HepG2 (cell line): ENCODE measurements at regions not wholly inside any gene's neighbourhood (a gene's known extent, or its start where the extent isn't known, plus 50 kb on each side); places are given as distances from the start of the nearest gene placed in this dataset.

Experiments used
- ATAC-seq: fragments of 200-7000 bp; cut with Tn5 transposase; 3 replicates; pipeline ENCODE4 v1.9.1; 2020; ENCODE audit warnings: mild to moderate bottlenecking, moderate library complexity
- BruUV-seq: library from RNA; stranded (reverse); fragments of 400-500 nt; replicated peaks from 2 replicates; lab custom pipeline; 2021; lab: Mats Ljungman, UMichigan
- CTCF ChIA-PET: fragments of 300-600 bp; formaldehyde crosslinking; extraction: SDS; loops from one replicate; lab custom pipeline; 2021; ENCODE audit warnings: low total read pairs, inconsistent platforms, low intra/inter-chr PET ratio; lab: Yijun Ruan, JAX
- POLR2A ChIA-PET: fragments of 350-600 bp; sonication (Branson Sonifier 250); formaldehyde crosslinking; loops from one replicate; lab custom pipeline; 2020; ENCODE audit warnings: antibody characterized with exemption, inconsistent platforms; lab: Yijun Ruan, JAX
- DNase-seq: peaks from one replicate; pipeline ENCODE4 v3.0.0-alpha.2; 2015; ENCODE audit warnings: low spot score
- FAIRE-seq: peaks from 3 replicates; lab custom pipeline; 2011; peaks lifted over from hg19 to GRCh38; lab: Jason Lieb, UNC
- H2AFZ ChIP-seq: one replicate; pipeline ENCODE4 v1.6.1; 2011; ENCODE audit warnings: low read length, inconsistent platforms
- H3K27ac ChIP-seq: fragments of 300-600 bp; 3 replicates; pipeline ENCODE4 v1.8.0; 2011; ENCODE audit warnings: mixed run types, mild to moderate bottlenecking, mixed read lengths, low read length, inconsistent platforms; ENCODE audit not compliant: insufficient read depth; ENCODE audit errors: extremely low read length
- H3K27me3 ChIP-seq, 2 experiments: fragments of 200-600 bp in 1 of 2; 2 replicates in 1 of 2; 3 replicates in 1 of 2; pipeline versions ENCODE4 v1.6.0 to v1.8.0; 2011; ENCODE audit warnings: low read length in 2 of 2, mild to moderate bottlenecking in 2 of 2, moderate library complexity in 2 of 2, inconsistent platforms in 1 of 2; ENCODE audit not compliant: insufficient read depth in 2 of 2, control insufficient read depth in 1 of 2
- H3K36me3 ChIP-seq, 2 experiments: fragments of 200-600 bp in 1 of 2; replicated peaks in 1 of 2; 2 replicates in 1 of 2; 3 replicates in 1 of 2; pipeline versions ENCODE4 v1.5.1 to v1.8.0; 2011; ENCODE audit warnings: low read length in 2 of 2, inconsistent platforms in 1 of 2; ENCODE audit not compliant: insufficient read depth in 2 of 2, control insufficient read depth in 1 of 2
- H3K4me1 ChIP-seq: 2 replicates; pipeline ENCODE4 v1.5.1; 2012; ENCODE audit warnings: low read length, inconsistent platforms; ENCODE audit not compliant: insufficient read depth
- H3K4me2 ChIP-seq: 2 replicates; pipeline ENCODE4 v1.6.0; 2011; ENCODE audit warnings: low read depth, low read length, inconsistent platforms
- H3K4me3 ChIP-seq, 3 experiments: fragments of 200-600 bp in 1 of 3; sonication (generic), shearing (Covaris generic) in 1 of 3; replicated peaks in 1 of 3; 2 replicates each; pipeline ENCODE4 v1.5.1; 2011 to 2016; ENCODE audit warnings: low read length in 3 of 3, inconsistent platforms in 2 of 3, low read depth in 2 of 3, mild to moderate bottlenecking in 2 of 3, control low read depth in 1 of 3, mixed read lengths in 1 of 3; ENCODE audit not compliant: insufficient read depth in 1 of 3
- H3K79me2 ChIP-seq: one replicate; pipeline ENCODE4 v1.6.1; 2011; ENCODE audit warnings: low read length, inconsistent platforms; ENCODE audit not compliant: insufficient read depth
- H3K9ac ChIP-seq: 2 replicates; pipeline ENCODE4 v1.6.0; 2011; ENCODE audit warnings: mild to moderate bottlenecking, low read depth, low read length, inconsistent platforms; ENCODE audit not compliant: insufficient read depth
- H3K9me3 ChIP-seq: 2 replicates; pipeline ENCODE4 v1.5.1; 2012; ENCODE audit warnings: mild to moderate bottlenecking, low read length
- H4K20me1 ChIP-seq: 2 replicates; pipeline ENCODE4 v1.6.0; 2011; ENCODE audit warnings: inconsistent platforms, mild to moderate bottlenecking, low read length, moderate library complexity; ENCODE audit not compliant: insufficient read depth
- CEBPB ChIP-seq: IDR thresholded peaks from 2 replicates; pipeline ENCODE4 v1.6.1; 2011; ENCODE audit warnings: low read depth, low read length, improper control_type of control experiment, borderline replicate concordance
- DNMT3B ChIP-seq: conservative IDR thresholded peaks from 2 replicates; pipeline ENCODE4 v1.6.1; 2016; ENCODE audit warnings: missing biosample characterization, control low read depth
- KLF13 ChIP-seq: sonication (generic); formaldehyde crosslinking; IDR thresholded peaks from 2 replicates; pipeline ENCODE4 v1.4.0; 2020; ENCODE audit warnings: mild to moderate bottlenecking, missing genetic modification reagents
- MAFK ChIP-seq, 2 experiments: IDR thresholded peaks in 1 of 2; conservative IDR thresholded peaks in 1 of 2; 2 replicates each; pipeline ENCODE4 v1.6.1; 2011; ENCODE audit warnings: improper control_type of control experiment in 2 of 2, low read length in 2 of 2
- MIXL1 ChIP-seq: IDR thresholded peaks from 2 replicates; pipeline ENCODE4 v1.6.1; 2016
- NFATC3 ChIP-seq: sonication (generic); formaldehyde crosslinking; IDR thresholded peaks from 2 replicates; pipeline ENCODE4 v1.5.1; 2020; ENCODE audit warnings: mild to moderate bottlenecking, missing genetic modification reagents
- PHF20 ChIP-seq: sonication (generic); formaldehyde crosslinking; IDR thresholded peaks from 2 replicates; pipeline ENCODE4 v1.5.0; 2020; ENCODE audit warnings: mild to moderate bottlenecking, missing genetic modification reagents
- YY1 ChIP-seq: IDR thresholded peaks from 2 replicates; pipeline ENCODE4 v1.6.1; 2011; ENCODE audit warnings: low read length, low read depth, moderate library complexity, mild to moderate bottlenecking; ENCODE audit not compliant: insufficient read depth, insufficient replicate concordance
- ZNF329 ChIP-seq: sonication (generic); formaldehyde crosslinking; IDR thresholded peaks from 2 replicates; pipeline ENCODE4 v1.9.0; 2021; ENCODE audit warnings: low read depth, mild to moderate bottlenecking, missing genetic modification reagents
- ZSCAN21 ChIP-seq: sonication (generic); formaldehyde crosslinking; IDR thresholded peaks from 2 replicates; pipeline ENCODE4 v1.8.0; 2022; ENCODE audit warnings: mild to moderate bottlenecking, missing genetic modification reagents, moderate library complexity, borderline replicate concordance
- WGBS: methylation state at CpG from one replicate; pipeline ENCODE4 v1.1.6; 2017; ENCODE audit warnings: low lambda C conversion rate; 5-methylcytosine and 5-hydroxymethylcytosine counted together
- in situ Hi-C: cut with HindIII; loops from 2 replicates; pipeline ENCODE4 v1.10.0; 2017; ENCODE audit warnings: low pct_unique_long_range_greater_than_20kb; ENCODE audit not compliant: extremely low pct_ligation_motif_present
- intact Hi-C: fragments of 100-400 bp; cut with micrococcal nuclease; formaldehyde crosslinking; loops from one replicate; pipeline ENCODE4 v1.10.0; 2022; ENCODE audit not compliant: unreplicated experiment
- TF ChIP-seq, protein P1 (sequence below): sonication (generic); formaldehyde crosslinking; IDR thresholded peaks from 2 replicates; pipeline ENCODE4 v1.8.0; 2022; ENCODE audit warnings: mild to moderate bottlenecking, missing genetic modification reagents, moderate library complexity
- TF ChIP-seq, protein P2 (sequence below): sonication (generic); formaldehyde crosslinking; IDR thresholded peaks from 2 replicates; pipeline ENCODE4 v1.8.1; 2023; ENCODE audit warnings: mild to moderate bottlenecking, missing genetic modification reagents

DNA sequence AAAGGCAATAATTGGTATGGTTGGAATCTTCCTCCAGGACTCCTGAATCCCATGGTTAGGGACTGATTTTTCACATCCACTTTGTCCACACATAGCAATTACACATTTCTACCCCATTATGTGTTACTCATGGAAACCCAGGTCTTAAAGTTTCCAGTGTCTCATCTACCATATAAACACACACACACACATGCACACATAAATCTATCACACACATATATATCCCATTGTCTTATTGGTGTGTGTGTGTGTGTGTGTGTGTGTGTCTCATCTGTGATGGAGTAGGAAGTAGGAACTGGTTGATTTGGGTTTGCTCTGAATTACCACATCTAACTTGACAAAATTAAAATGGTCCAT is 525.4 kb downstream of the FUT8 start (continued):
- TF ChIP-seq, protein P1, sequence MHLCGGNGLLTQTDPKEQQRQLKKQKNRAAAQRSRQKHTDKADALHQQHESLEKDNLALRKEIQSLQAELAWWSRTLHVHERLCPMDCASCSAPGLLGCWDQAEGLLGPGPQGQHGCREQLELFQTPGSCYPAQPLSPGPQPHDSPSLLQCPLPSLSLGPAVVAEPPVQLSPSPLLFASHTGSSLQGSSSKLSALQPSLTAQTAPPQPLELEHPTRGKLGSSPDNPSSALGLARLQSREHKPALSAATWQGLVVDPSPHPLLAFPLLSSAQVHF (CRISPR knock-in tag), result no peak
- TF ChIP-seq ZNF329 (CRISPR knock-in tag) (no peak), YY1 (no peak), NFATC3 (CRISPR knock-in tag) (no peak)

- no peak for DNase-seq
- H3K36me3 ChIP-seq, result no peaks in the 10 kb centered on the region
Measured at GRCh38 chr14:65938738-65939137, 526.2 kb downstream of the FUT8 start.

More at GRCh38 chr14:65938738-65939137, 526.2 kb downstream of the FUT8 start:
- Histone ChIP-seq H3K9ac (no peak overlapping the region), H3K79me2 (no peaks in the 10 kb centered on the region), H3K27me3 (no peaks in the 10 kb centered on the region)
- POLR2A ChIA-PET, result no interaction called here
- no peak for TF ChIP-seq KLF13 (CRISPR knock-in tag)
- TF ChIP-seq CEBPB, result no peak
- no peak for TF ChIP-seq MIXL1 (CRISPR knock-in tag)
- no peak for TF ChIP-seq PHF20
- no peak for TF ChIP-seq MAFK (conservative IDR thresholded peaks at IDR 0.05 in 1 of 2, IDR thresholded peaks at IDR 0.05 in 1 of 2; ENCODE audit: low read length in 2 of 2)
- TF ChIP-seq, protein P2, sequence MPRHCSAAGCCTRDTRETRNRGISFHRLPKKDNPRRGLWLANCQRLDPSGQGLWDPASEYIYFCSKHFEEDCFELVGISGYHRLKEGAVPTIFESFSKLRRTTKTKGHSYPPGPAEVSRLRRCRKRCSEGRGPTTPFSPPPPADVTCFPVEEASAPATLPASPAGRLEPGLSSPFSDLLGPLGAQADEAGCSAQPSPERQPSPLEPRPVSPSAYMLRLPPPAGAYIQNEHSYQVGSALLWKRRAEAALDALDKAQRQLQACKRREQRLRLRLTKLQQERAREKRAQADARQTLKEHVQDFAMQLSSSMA (CRISPR knock-in tag), result no peak
- TF ChIP-seq ZSCAN21 (CRISPR knock-in tag), result no peak
- TF ChIP-seq DNMT3B (CRISPR knock-in tag), result no peak
- TF ChIP-seq, all 625 proteins: peak for 0
- in situ Hi-C loops, result no loop called here
- Histone ChIP-seq H2AFZ (no peak overlapping the region), H3K4me1 (no peaks in the 10 kb centered on the region), H3K4me2 (no peak overlapping the region), H3K27ac (no peak overlapping the region), H4K20me1 (no peaks in the 10 kb centered on the region), H3K9me3 (no peaks in the 10 kb centered on the region), H3K4me3 (no peak overlapping the region)
- BruUV-seq, result no TSS peak
- no peak for ATAC-seq
- FAIRE-seq, result no peak
- intact Hi-C loops, result no loop called here
- CTCF ChIA-PET, result no interaction called here
- WGBS, result 0% methylated on average over 2 of the region's 2 CpGs
